ENCODE measurements at regions not wholly inside any gene's neighbourhood (a gene's known extent, or its start where the extent isn't known, plus 50 kb on each side); places are given as distances from the start of the nearest gene placed in this dataset.

- TF ChIP-seq CTCF (IDR thresholded peaks at IDR 0.05; ENCODE audit: insufficient read depth, low read depth, low read length) = no peak
- no peak for TF ChIP-seq EZH2 (IDR thresholded peaks at IDR 0.05; ENCODE audit: insufficient read depth, low read length)
Observed at GRCh38 chr2:195438692-195439091, 218.3 kb upstream of the SLC39A10 start.
